A549 (cell line): ENCODE measurements at regions not wholly inside any gene's neighbourhood (a gene's known extent, or its start where the extent isn't known, plus 50 kb on each side); places are given as distances from the start of the nearest gene placed in this dataset.

ENCODE experiments used
- CHD2 ChIP-seq: fragments of 150-350 bp; IDR thresholded peaks from 2 replicates; pipeline ENCODE4 v1.6.1; 2014; ENCODE audit warnings: low read length; ENCODE audit not compliant: partially characterized antibody
- ESRRA ChIP-seq: fragments of 150-350 bp; IDR thresholded peaks from 2 replicates; pipeline ENCODE4 v1.6.1; 2014; ENCODE audit warnings: mild to moderate bottlenecking, low read length, borderline replicate concordance
- KDM1A ChIP-seq: fragments of 200-600 bp; sonication (generic); IDR thresholded peaks from 2 replicates; pipeline ENCODE4 v1.6.1; 2016; ENCODE audit warnings: low read depth, mild to moderate bottlenecking
- MAZ ChIP-seq: fragments of 150-350 bp; IDR thresholded peaks from 2 replicates; pipeline ENCODE4 v1.6.1; 2014; ENCODE audit warnings: antibody characterized with exemption, low read depth, low read length, borderline replicate concordance
- POLR2A ChIP-seq: IDR thresholded peaks from 2 replicates; pipeline ENCODE4 v1.6.1; 2012; ENCODE audit warnings: mild to moderate bottlenecking, low read length
- RCOR1 ChIP-seq: fragments of 150-350 bp; IDR thresholded peaks from 2 replicates; pipeline ENCODE4 v1.6.1; 2014; ENCODE audit warnings: antibody characterized with exemption, low read length, low read depth
- TF ChIP-seq, protein P1 (sequence below): IDR thresholded peaks from 2 replicates; pipeline ENCODE4 v1.6.1; 2012
- TF ChIP-seq, protein P2 (sequence below): fragments of >200 bp; sonication (Bioruptor Twin); formaldehyde crosslinking; IDR thresholded peaks from 3 replicates; pipeline ENCODE4 v1.5.1; 2016

DNA sequence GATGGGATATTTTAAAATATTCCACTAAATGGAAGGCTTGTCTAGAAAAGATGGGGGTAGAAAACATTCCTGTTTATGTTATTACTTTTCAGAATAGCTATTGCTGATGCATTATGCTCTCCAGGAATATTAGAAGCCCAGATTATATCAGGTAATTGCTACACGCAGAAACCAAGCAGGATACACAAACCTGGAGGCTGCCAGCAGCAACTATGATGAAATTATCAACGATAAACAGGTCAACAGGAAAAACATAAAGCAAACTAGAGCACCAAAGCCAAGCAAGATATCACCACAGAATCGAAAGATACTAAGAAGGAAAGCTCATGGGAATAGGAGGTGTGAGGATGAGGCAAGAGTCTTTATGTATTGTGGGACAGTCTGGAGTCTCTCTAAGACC lies 113.2 kb upstream of the SPATS2L start:
- TF ChIP-seq RCOR1 (no peak), CHD2 (no peak), MAZ (no peak), KDM1A (no peak), ESRRA (no peak), POLR2A (no peak)
- TF ChIP-seq, protein P1, sequence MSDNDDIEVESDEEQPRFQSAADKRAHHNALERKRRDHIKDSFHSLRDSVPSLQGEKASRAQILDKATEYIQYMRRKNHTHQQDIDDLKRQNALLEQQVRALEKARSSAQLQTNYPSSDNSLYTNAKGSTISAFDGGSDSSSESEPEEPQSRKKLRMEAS, result no peak
- TF ChIP-seq, protein P2, sequence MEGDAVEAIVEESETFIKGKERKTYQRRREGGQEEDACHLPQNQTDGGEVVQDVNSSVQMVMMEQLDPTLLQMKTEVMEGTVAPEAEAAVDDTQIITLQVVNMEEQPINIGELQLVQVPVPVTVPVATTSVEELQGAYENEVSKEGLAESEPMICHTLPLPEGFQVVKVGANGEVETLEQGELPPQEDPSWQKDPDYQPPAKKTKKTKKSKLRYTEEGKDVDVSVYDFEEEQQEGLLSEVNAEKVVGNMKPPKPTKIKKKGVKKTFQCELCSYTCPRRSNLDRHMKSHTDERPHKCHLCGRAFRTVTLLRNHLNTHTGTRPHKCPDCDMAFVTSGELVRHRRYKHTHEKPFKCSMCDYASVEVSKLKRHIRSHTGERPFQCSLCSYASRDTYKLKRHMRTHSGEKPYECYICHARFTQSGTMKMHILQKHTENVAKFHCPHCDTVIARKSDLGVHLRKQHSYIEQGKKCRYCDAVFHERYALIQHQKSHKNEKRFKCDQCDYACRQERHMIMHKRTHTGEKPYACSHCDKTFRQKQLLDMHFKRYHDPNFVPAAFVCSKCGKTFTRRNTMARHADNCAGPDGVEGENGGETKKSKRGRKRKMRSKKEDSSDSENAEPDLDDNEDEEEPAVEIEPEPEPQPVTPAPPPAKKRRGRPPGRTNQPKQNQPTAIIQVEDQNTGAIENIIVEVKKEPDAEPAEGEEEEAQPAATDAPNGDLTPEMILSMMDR, result no peak
